ENCODE measurements at regions not wholly inside any gene's neighbourhood (a gene's known extent, or its start where the extent isn't known, plus 50 kb on each side); places are given as distances from the start of the nearest gene placed in this dataset.
"Not testable (repeated sequence)": the region's sequence is repeated elsewhere in the genome, so short reads cannot be mapped to it uniquely, and the experiment has no call there.

GRCh38 chr2:65789923-65790675 lies 357.7 kb upstream of the SPRED2 start:
- no peak for DNase-seq (ENCODE audit: low read depth in 2 of 2)

DNA sequence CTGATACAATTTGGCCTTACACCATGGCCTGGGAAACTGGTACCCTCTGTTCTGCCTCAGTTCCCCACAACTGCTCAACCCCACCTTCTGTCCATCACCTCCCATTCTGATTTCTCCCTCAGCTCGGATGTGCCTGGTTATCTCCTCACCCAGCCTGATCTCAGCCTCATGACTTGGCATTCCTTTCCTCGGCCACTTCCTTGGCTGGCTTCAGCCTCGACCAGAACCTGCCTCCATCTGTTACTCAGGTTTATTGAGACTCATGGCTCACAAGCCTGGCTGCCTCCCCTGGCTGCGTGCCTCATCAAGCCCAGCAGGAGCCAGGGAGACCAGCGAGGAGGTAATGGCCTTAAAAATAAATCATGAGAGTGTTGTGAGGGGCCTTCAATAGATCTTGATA lies 356.2 kb upstream of the SPRED2 start:
- DNase-seq (ENCODE audit: low read depth in 2 of 2), result no peak

DNA sequence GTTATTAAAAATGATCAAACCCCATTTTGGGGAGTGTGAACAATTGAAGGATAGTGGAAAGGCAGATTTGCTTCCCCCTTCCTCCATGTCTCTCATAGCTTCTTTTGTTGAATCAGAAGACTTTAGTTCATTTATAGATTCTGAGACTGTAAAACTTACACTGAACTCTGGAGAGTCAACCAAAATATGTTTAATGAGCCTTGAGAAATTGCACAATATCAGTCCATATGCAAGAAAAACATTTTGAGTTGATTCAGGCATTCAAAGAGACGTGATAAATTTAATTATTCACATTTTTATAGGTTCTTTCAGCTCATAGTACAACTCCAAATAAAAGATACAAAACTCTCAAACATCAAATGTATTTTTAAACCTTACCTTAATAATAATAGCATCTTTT lies 354.4 kb upstream of the SPRED2 start:
- no peak for DNase-seq (ENCODE audit: low read depth in 2 of 2)

- no peak for DNase-seq (ENCODE audit: low read depth in 2 of 2)
These were observed 353.8 kb upstream of the SPRED2 start for GRCh38 chr2:65786007-65786717.

GRCh38 chr2:65782996-65783650 lies 350.7 kb upstream of the SPRED2 start:
- DNase-seq (ENCODE audit: low read depth in 2 of 2), result no peak

- no peak for DNase-seq (ENCODE audit: low read depth in 2 of 2)
These were observed 349.8 kb upstream of the SPRED2 start for GRCh38 chr2:65782186-65782585.

- no peak for DNase-seq (ENCODE audit: low read depth in 2 of 2)
These were observed 349.4 kb upstream of the SPRED2 start for GRCh38 chr2:65781756-65782155.

GRCh38 chr2:65779021-65779420 lies 346.6 kb upstream of the SPRED2 start:
- DNase-seq (ENCODE audit: low read depth in 2 of 2), result no peak

- no peak for DNase-seq (ENCODE audit: low read depth in 2 of 2)
These were observed 345.7 kb upstream of the SPRED2 start for GRCh38 chr2:65778137-65778536.

GRCh38 chr2:65775839-65776238 lies 343.4 kb upstream of the SPRED2 start:
- no peak for DNase-seq (ENCODE audit: low read depth in 2 of 2)

- no peak for DNase-seq (ENCODE audit: low read depth in 2 of 2)
These were observed 335.5 kb upstream of the SPRED2 start for GRCh38 chr2:65767946-65768345.

- no peak for DNase-seq (ENCODE audit: low read depth in 2 of 2)
These were observed 334.4 kb upstream of the SPRED2 start for GRCh38 chr2:65766768-65767267.

DNA sequence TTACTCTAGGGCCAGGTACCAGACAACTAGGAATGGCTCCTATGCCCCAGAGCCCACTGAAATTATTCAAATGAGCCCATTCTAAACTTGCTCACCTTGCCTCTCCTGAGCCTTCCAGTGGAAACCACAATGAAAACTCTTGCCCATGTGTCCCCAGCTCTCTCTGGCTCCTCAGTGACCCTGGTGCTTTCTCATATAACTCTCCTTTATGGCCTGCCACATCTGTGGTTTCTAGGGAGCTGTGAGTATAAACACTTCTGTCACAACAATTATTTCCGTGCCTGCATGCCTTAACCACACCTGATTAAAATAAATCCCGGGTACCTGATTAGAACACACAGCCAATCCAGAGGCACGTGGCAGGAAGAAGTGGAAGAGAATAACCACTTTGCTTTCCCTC lies 333.0 kb upstream of the SPRED2 start:
- DNase-seq (ENCODE audit: low read depth in 2 of 2), result no peak

DNA sequence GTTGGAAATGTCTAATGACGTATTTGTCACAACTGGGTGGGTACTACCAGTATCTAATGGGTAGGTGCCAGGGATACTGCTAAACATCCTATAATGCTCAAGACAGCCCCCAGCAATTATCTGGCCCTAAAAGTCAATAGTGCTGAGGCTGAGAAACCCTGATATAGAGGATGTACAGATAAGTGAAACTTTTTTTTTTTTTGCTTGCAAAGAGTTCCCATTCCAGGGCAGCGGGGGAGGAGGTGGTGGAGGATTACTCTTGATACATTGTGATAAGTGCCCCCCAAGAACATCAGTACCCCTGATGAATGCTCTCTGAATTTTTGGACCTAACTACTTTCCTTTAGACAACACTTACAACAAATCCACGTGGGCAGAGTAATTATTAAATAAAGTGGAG lies 329.7 kb upstream of the SPRED2 start:
- DNase-seq (ENCODE audit: low read depth in 2 of 2), result no peak

- no peak for DNase-seq (ENCODE audit: low read depth in 2 of 2)
These were observed 321.8 kb upstream of the SPRED2 start for GRCh38 chr2:65754219-65754618.

- no peak for DNase-seq (ENCODE audit: low read depth in 2 of 2)
These were observed 319.0 kb upstream of the SPRED2 start for GRCh38 chr2:65751408-65751807.

DNA sequence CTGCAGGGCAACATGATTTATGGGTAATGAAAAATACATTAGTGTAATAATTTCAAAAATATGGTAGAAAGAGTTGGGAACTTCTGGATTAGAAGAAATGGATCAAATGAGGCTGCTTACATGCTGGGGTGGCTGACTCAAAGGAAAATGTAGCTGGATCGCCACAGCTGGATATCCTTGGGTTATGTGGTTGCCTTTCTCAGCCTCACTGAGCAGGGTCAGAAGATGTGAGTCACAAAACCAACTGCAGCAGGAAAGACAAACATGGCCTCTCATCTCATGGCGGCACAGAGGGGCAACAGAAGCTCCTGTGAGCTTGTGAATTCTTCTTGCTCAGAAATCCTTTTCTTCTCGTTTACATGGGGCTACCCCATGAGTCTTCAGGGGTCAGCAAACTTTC lies 317.1 kb upstream of the SPRED2 start:
- DNase-seq (ENCODE audit: low read depth in 2 of 2), result no peak

GRCh38 chr2:65747875-65748274 lies 315.5 kb upstream of the SPRED2 start:
- not testable (repeated sequence) for DNase-seq (ENCODE audit: low read depth in 2 of 2)

DNA sequence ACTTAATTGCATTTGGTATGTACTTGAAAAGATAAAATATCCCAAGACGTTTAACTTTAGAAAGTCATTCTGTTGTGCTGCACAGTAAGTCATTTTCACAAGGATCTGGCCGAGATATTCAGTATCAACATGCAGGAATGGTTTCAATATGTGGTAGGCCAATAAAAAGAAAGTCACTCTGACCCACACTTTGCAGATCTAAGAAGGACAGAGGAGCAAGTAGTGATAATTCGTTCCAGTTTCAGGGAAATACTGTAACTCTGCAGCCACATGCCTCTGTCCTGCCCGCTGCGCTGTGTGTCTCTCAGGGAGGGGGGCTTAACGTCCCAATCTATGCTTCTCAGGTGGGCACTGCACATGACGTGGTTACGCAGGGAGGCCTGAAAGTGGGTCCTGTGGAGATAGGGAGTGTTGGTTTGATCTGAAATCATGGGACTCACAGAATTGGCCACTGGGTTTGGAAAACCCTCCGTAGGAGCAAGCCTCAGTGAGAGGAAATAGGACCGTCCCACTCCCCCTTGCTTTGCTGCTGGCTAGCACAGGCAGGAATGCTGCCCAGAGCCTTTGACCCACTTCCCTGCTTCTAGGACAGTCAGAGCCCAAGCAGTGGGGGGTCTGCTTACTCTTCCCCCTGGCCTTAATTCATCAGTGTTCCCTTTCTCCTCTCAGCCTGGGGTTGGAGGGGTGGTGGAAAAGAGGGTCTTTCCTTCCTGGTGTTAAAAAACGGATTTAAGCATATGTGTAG lies 314.7 kb upstream of the SPRED2 start:
- DNase-seq (ENCODE audit: low read depth in 2 of 2), result no peak

GRCh38 chr2:65744477-65745200 lies 312.2 kb upstream of the SPRED2 start:
- DNase-seq (ENCODE audit: low read depth in 2 of 2), result no peak

DNA sequence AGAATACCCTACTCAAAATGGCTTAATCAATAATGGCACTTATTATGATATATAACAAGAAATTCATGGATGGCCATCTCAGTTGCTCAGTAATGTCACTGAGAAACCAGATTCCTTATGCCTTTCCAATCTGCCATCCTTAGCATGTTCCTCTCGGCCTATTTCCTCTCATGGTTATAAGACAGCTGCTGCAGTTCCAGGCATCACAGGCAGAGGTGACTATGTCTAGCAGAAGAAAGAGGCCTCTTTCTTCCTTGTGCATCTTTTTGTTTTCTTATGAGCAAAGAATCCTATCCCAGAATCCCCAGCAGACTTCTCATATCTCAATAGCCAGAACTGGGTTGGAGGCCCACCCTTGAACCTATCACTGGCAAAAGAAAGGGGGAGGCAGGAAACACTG lies 310.6 kb upstream of the SPRED2 start:
- no peak for DNase-seq (ENCODE audit: low read depth in 2 of 2)

Measured in stimulated activated CD8-positive, alpha-beta memory T cell treated with anti-CD3 and anti-CD28 coated beads, Interleukin-2, amount 100 ng/mL, for 48 hours (primary cell).